HAP-1 (cell line): ENCODE measurements at regions not wholly inside any gene's neighbourhood (a gene's known extent, or its start where the extent isn't known, plus 50 kb on each side); places are given as distances from the start of the nearest gene placed in this dataset.

Source experiments
- DNase-seq, 2 experiments: peaks; one replicate each; pipeline ENCODE4 v3.0.0-alpha.2; 2016 to 2020; ENCODE audit warnings: low spot score in 2 of 2
- H3K27me3 ChIP-seq: fragments of 250-450 bp; sonication (Bioruptor Pico); 2 replicates; pipeline ENCODE4 v1.5.1; 2020; ENCODE audit warnings: low read depth, mild to moderate bottlenecking, moderate library complexity
- H3K36me3 ChIP-seq: fragments of 250-450 bp; sonication (Bioruptor Pico); replicated peaks from 2 replicates; pipeline ENCODE4 v1.5.1; 2020; ENCODE audit warnings: mild to moderate bottlenecking
- H3K4me1 ChIP-seq: fragments of 250-450 bp; sonication (Bioruptor Pico); 2 replicates; pipeline ENCODE4 v1.5.1; 2020; ENCODE audit warnings: mild to moderate bottlenecking
- H3K4me3 ChIP-seq: fragments of 250-450 bp; sonication (Bioruptor Pico); 2 replicates; pipeline ENCODE4 v1.5.1; 2020; ENCODE audit warnings: mild to moderate bottlenecking, moderate library complexity
- H3K9me3 ChIP-seq: fragments of 250-450 bp; sonication (Bioruptor Pico); 2 replicates; pipeline ENCODE4 v1.5.1; 2020; ENCODE audit warnings: mild to moderate bottlenecking, moderate library complexity
- in situ Hi-C: fragments of 300-500 bp; cut with MboI; formaldehyde crosslinking; loops from 3 replicates; pipeline ENCODE4 v1.14.3; 2020; ENCODE audit warnings: low sequenced_read_pairs, inconsistent platforms, mixed read lengths

GRCh38 chr17:27990979-27991378 is 51.5 kb upstream of the NLK start:
- DNase-seq, result no peak
- no peak overlapping the region for H3K4me3 ChIP-seq
- in situ Hi-C loops, result no loop called here
- H3K36me3 ChIP-seq, result no peaks in the 10 kb centered on the region
- peaks cover 4% of the 10 kb centered on the region; the same call in 1 of the 2 replicates for H3K4me1 ChIP-seq
- no peaks in the 10 kb centered on the region for H3K27me3 ChIP-seq
- H3K9me3 ChIP-seq, result no peaks in the 10 kb centered on the region

- Histone ChIP-seq H3K4me1 (peaks cover 1% of the 10 kb centered on the region; the same call in 1 of the 2 replicates), H3K9me3 (no peaks in the 10 kb centered on the region), H3K36me3 (no peaks in the 10 kb centered on the region), H3K4me3 (no peak overlapping the region), H3K27me3 (no peaks in the 10 kb centered on the region)
- DNase-seq, result peak in 1 of 2 experiments; percentile 5
- in situ Hi-C loops, result no loop called here
Measured at GRCh38 chr17:27991462-27991993, 50.9 kb upstream of the NLK start.
